ENCODE measurements at regions not wholly inside any gene's neighbourhood (a gene's known extent, or its start where the extent isn't known, plus 50 kb on each side); places are given as distances from the start of the nearest gene placed in this dataset.

GRCh38 chr2:47315475-47315874 lies 53.6 kb upstream of the EPCAM start:
- Mint-ChIP-seq H3K36me3 (no peaks in the 10 kb centered on the region), H3K27me3 (no peaks in the 10 kb centered on the region), H3K27ac (no peak overlapping the region), H3K4me1 (peaks cover 15% of the 10 kb centered on the region in 3 donors), H3K4me3 (no peak overlapping the region), H3K9me3 (no peaks in the 10 kb centered on the region)
- DNase-seq: no peak
- ATAC-seq (ENCODE audit: low read depth in 2 of 2): no peak

- H3K4me1 Mint-ChIP-seq: peaks cover 26 to 32% (median 30%) of the 10 kb centered on the region in 3 donors
- no peak overlapping the region for H3K4me3 Mint-ChIP-seq
- ATAC-seq (ENCODE audit: low read depth in 2 of 2) (no peak), DNase-seq (no peak)
- peak overlapping the region in 1 of 6 donors; percentile 24 for H3K27ac Mint-ChIP-seq
- H3K36me3 Mint-ChIP-seq: no peaks in the 10 kb centered on the region
- no peaks in the 10 kb centered on the region for H3K27me3 Mint-ChIP-seq
- H3K9me3 Mint-ChIP-seq: no peaks in the 10 kb centered on the region
These were observed 55.4 kb upstream of the EPCAM start for GRCh38 chr2:47313728-47314127.

GRCh38 chr2:47313141-47313691 lies 55.9 kb upstream of the EPCAM start:
- no peaks in the 10 kb centered on the region for H3K9me3 Mint-ChIP-seq
- H3K27me3 Mint-ChIP-seq: no peaks in the 10 kb centered on the region
- H3K4me3 Mint-ChIP-seq: no peak overlapping the region
- ATAC-seq (ENCODE audit: low read depth in 2 of 2): no peak
- peaks cover 26 to 33% (median 30%) of the 10 kb centered on the region in 3 donors for H3K4me1 Mint-ChIP-seq
- DNase-seq: no peak
- no peaks in the 10 kb centered on the region for H3K36me3 Mint-ChIP-seq
- H3K27ac Mint-ChIP-seq: peak overlapping the region in 1 of 6 donors; percentile 84

GRCh38 chr2:47312491-47312850 lies 56.6 kb upstream of the EPCAM start:
- Mint-ChIP-seq H3K9me3 (no peaks in the 10 kb centered on the region), H3K4me1 (peaks cover 26 to 33% (median 30%) of the 10 kb centered on the region in 3 donors), H3K36me3 (no peaks in the 10 kb centered on the region), H3K27me3 (no peaks in the 10 kb centered on the region), H3K27ac (no peak overlapping the region), H3K4me3 (peak overlapping the region in 1 of 8 donors; percentile 4)
- DNase-seq (no peak), ATAC-seq (ENCODE audit: low read depth in 2 of 2) (no peak)

- Mint-ChIP-seq H3K27me3 (no peaks in the 10 kb centered on the region), H3K4me1 (peaks cover 26 to 33% (median 30%) of the 10 kb centered on the region in 3 donors), H3K27ac (peak overlapping the region in 3 of 6 donors; percentile 73 to 82 (median 80))
These were observed 57.2 kb upstream of the EPCAM start for GRCh38 chr2:47311764-47312490.

GRCh38 chr2:47310801-47311560 lies 58.1 kb upstream of the EPCAM start:
- peak overlapping the region in 4 of 6 donors; percentile 80 to 96 (median 90) for H3K27ac Mint-ChIP-seq
- H3K9me3 Mint-ChIP-seq: no peaks in the 10 kb centered on the region
- H3K4me3 Mint-ChIP-seq: peak overlapping the region in 7 of 8 donors; percentile 54 to 90 (median 73)

More at GRCh38 chr2:47311764-47312490, 57.2 kb upstream of the EPCAM start:
- no peak for DNase-seq
- Mint-ChIP-seq H3K9me3 (no peaks in the 10 kb centered on the region), H3K4me3 (peak overlapping the region in 3 of 8 donors; percentile 47 to 50 (median 49)), H3K36me3 (no peaks in the 10 kb centered on the region)
- ATAC-seq (ENCODE audit: low read depth in 2 of 2): no peak

GRCh38 chr2:47309952-47310800 lies 58.9 kb upstream of the EPCAM start:
- peak overlapping the region; percentile 73 to 96 (median 86) for H3K27ac Mint-ChIP-seq
- peak; percentile 84 to 90 for ATAC-seq (ENCODE audit: low read depth in 2 of 2)
- peaks cover 2 to 5% (median 4%) of the 10 kb centered on the region in 3 donors for H3K27me3 Mint-ChIP-seq
- no peaks in the 10 kb centered on the region for H3K9me3 Mint-ChIP-seq
- H3K36me3 Mint-ChIP-seq: peaks cover 0 to 2% of the 10 kb centered on the region in 2 donors
- H3K4me3 Mint-ChIP-seq: peak overlapping the region in 7 of 8 donors; percentile 70 to 90 (median 76)
- DNase-seq: peak; percentile 58
- H3K4me1 Mint-ChIP-seq: peaks cover 26 to 33% (median 30%) of the 10 kb centered on the region in 3 donors

More at GRCh38 chr2:47310801-47311560, 58.1 kb upstream of the EPCAM start:
- H3K36me3 Mint-ChIP-seq: no peaks in the 10 kb centered on the region
- DNase-seq: no peak
- peaks cover 26 to 33% (median 30%) of the 10 kb centered on the region in 3 donors for H3K4me1 Mint-ChIP-seq
- peak; percentile 45 to 55 for ATAC-seq (ENCODE audit: low read depth in 2 of 2)
- H3K27me3 Mint-ChIP-seq: peaks cover 0 to 4% (median 0%) of the 10 kb centered on the region in 3 donors

GRCh38 chr2:47309472-47309951 lies 59.6 kb upstream of the EPCAM start:
- no peak for DNase-seq
- Mint-ChIP-seq H3K27me3 (peaks cover 7 to 12% (median 9%) of the 10 kb centered on the region in 3 donors), H3K27ac (peak overlapping the region in 2 of 6 donors; percentile 73 to 80), H3K36me3 (peaks cover 0 to 5% of the 10 kb centered on the region in 2 donors), H3K4me1 (peaks cover 26 to 35% (median 30%) of the 10 kb centered on the region in 3 donors), H3K9me3 (no peaks in the 10 kb centered on the region), H3K4me3 (peak overlapping the region in 6 of 8 donors; percentile 72 to 90 (median 76))
- no peak for ATAC-seq (ENCODE audit: low read depth in 2 of 2)

- peaks cover 0 to 5% of the 10 kb centered on the region in 2 donors for H3K36me3 Mint-ChIP-seq
- no peaks in the 10 kb centered on the region for H3K9me3 Mint-ChIP-seq
- ATAC-seq (ENCODE audit: low read depth in 2 of 2): no peak
- H3K4me1 Mint-ChIP-seq: peaks cover 28 to 46% (median 37%) of the 10 kb centered on the region in 3 donors
- no peak overlapping the region for H3K4me3 Mint-ChIP-seq
- peaks cover 9 to 18% (median 17%) of the 10 kb centered on the region in 3 donors for H3K27me3 Mint-ChIP-seq
- peak overlapping the region in 1 of 6 donors; percentile 66 for H3K27ac Mint-ChIP-seq
- DNase-seq: no peak
These were observed 62.0 kb upstream of the EPCAM start for GRCh38 chr2:47307066-47307465.

- H3K4me1 Mint-ChIP-seq: peaks cover 28 to 47% (median 35%) of the 10 kb centered on the region in 3 donors
- peak overlapping the region in 1 of 6 donors; percentile 73 for H3K27ac Mint-ChIP-seq
- ATAC-seq (ENCODE audit: low read depth in 2 of 2) (no peak), DNase-seq (no peak)
- H3K4me3 Mint-ChIP-seq: no peak overlapping the region
- no peaks in the 10 kb centered on the region for H3K9me3 Mint-ChIP-seq
- peaks cover 0 to 5% of the 10 kb centered on the region in 2 donors for H3K36me3 Mint-ChIP-seq
- H3K27me3 Mint-ChIP-seq: peaks cover 9 to 18% (median 17%) of the 10 kb centered on the region in 3 donors
These were observed 64.5 kb upstream of the EPCAM start for GRCh38 chr2:47304654-47305053.

- no peak for ATAC-seq (ENCODE audit: low read depth in 2 of 2)
- DNase-seq: no peak
- no peak overlapping the region for H3K4me3 Mint-ChIP-seq
- H3K4me1 Mint-ChIP-seq: peaks cover 25 to 40% (median 29%) of the 10 kb centered on the region in 3 donors
- no peaks in the 10 kb centered on the region for H3K9me3 Mint-ChIP-seq
- peaks cover 9 to 18% (median 17%) of the 10 kb centered on the region in 3 donors for H3K27me3 Mint-ChIP-seq
- H3K27ac Mint-ChIP-seq: peak overlapping the region in 1 of 6 donors; percentile 59
- H3K36me3 Mint-ChIP-seq: peaks cover 0 to 5% of the 10 kb centered on the region in 2 donors
These were observed 65.6 kb upstream of the EPCAM start for GRCh38 chr2:47303341-47304148.

GRCh38 chr2:47302308-47302707 lies 66.8 kb upstream of the EPCAM start:
- H3K4me3 Mint-ChIP-seq: peak overlapping the region in 1 of 8 donors; percentile 70
- H3K27ac Mint-ChIP-seq: peak overlapping the region in 3 of 6 donors; percentile 14 to 83 (median 42)
- peaks cover 0 to 5% of the 10 kb centered on the region in 2 donors for H3K36me3 Mint-ChIP-seq
- ATAC-seq (ENCODE audit: low read depth in 2 of 2): no peak
- no peak for DNase-seq
- H3K9me3 Mint-ChIP-seq: no peaks in the 10 kb centered on the region
- H3K27me3 Mint-ChIP-seq: peaks cover 9 to 18% (median 17%) of the 10 kb centered on the region in 3 donors
- H3K4me1 Mint-ChIP-seq: peaks cover 25 to 38% (median 29%) of the 10 kb centered on the region in 3 donors
